HCT116 (cell line): ENCODE measurements at regions not wholly inside any gene's neighbourhood (a gene's known extent, or its start where the extent isn't known, plus 50 kb on each side); places are given as distances from the start of the nearest gene placed in this dataset.

Experiments used
- ATAC-seq: fragments of 200-7000 bp; cut with Tn5 transposase; 2 replicates; pipeline ENCODE4 v1.9.1; 2020; ENCODE audit warnings: mild to moderate bottlenecking, moderate library complexity
- BruUV-seq: library from RNA; stranded (reverse); fragments of 400-500 nt; replicated peaks from 2 replicates; lab custom pipeline; 2021; lab: Mats Ljungman, UMichigan
- CTCF ChIA-PET: fragments of 300-600 bp; sonication (Branson Sonifier 250); formaldehyde crosslinking; loops from one replicate; lab custom pipeline; 2021; ENCODE audit warnings: antibody characterized with exemption; lab: Charles Lee
- POLR2A ChIA-PET: fragments of 300-600, 350-600 bp; sonication (Branson Sonifier 250); formaldehyde crosslinking; loops from one replicate; lab custom pipeline; 2021; ENCODE audit warnings: antibody characterized with exemption; lab: Charles Lee
- RAD21 ChIA-PET, 2 experiments: fragments of 300-600 bp; sonication (Branson Sonifier 250); formaldehyde crosslinking; loops; one replicate each; lab custom pipeline; 2023; ENCODE audit warnings: low total read pairs in 2 of 2; ENCODE audit not compliant: uncharacterized antibody in 2 of 2, unreplicated experiment in 2 of 2, low non-redundant PET in 1 of 2; lab: Charles Lee
- DNase-seq: peaks from one replicate; pipeline ENCODE4 v3.0.0-alpha.2; 2010; ENCODE audit warnings: low read depth, low spot score
- H2AFZ ChIP-seq: fragments of 200-600 bp; shearing (Covaris generic), sonication (generic); 2 replicates; pipeline ENCODE4 v1.6.1; 2017; ENCODE audit warnings: low read depth, mixed run types, mixed read lengths, antibody characterized with exemption, low read length; ENCODE audit not compliant: poor library complexity, severe bottlenecking
- H3K27ac ChIP-seq: 2 replicates; pipeline ENCODE4 v1.5.1; 2012; ENCODE audit warnings: low read depth, low read length
- H3K27me3 ChIP-seq: fragments of 200-600 bp; sonication (generic); 2 replicates; pipeline ENCODE4 v1.6.1; 2016; ENCODE audit warnings: mixed run types, low read length, mixed read lengths; ENCODE audit not compliant: insufficient read depth
- H3K36me3 ChIP-seq, 2 experiments: fragments of 200-500 bp in 1 of 2; fragments of 200-600 bp in 1 of 2; sonication (Bioruptor generic) in 1 of 2; sonication (generic) in 1 of 2; 2 replicates each; pipeline versions ENCODE4 v1.5.1 to v1.6.1; 2014 to 2016; ENCODE audit warnings: low read length in 2 of 2, inconsistent platforms in 1 of 2, mixed read lengths in 1 of 2, mixed run types in 1 of 2; ENCODE audit not compliant: insufficient read depth in 2 of 2, control insufficient read depth in 1 of 2
- H3K4me1 ChIP-seq, 2 experiments: fragments of 200-600 bp in 1 of 2; sonication (generic) in 1 of 2; 2 replicates each; pipeline versions ENCODE4 v1.5.1 to v1.6.1; 2012 to 2017; ENCODE audit warnings: low read length in 2 of 2, inconsistent platforms in 1 of 2, mild to moderate bottlenecking in 1 of 2, mixed read lengths in 1 of 2, mixed run types in 1 of 2, moderate library complexity in 1 of 2; ENCODE audit not compliant: insufficient read depth in 2 of 2, control insufficient read depth in 1 of 2
- H3K4me2 ChIP-seq: fragments of 200-600 bp; sonication (generic); 2 replicates; pipeline ENCODE4 v1.6.1; 2017; ENCODE audit warnings: mixed run types, low read length, mixed read lengths
- H3K4me3 ChIP-seq, 2 experiments: fragments of 200-600 bp in 1 of 2; sonication (generic) in 1 of 2; replicated peaks in 1 of 2; 2 replicates each; pipeline ENCODE4 v1.5.1; 2011 to 2016; ENCODE audit warnings: low read length in 2 of 2, control low read depth in 1 of 2, low read depth in 1 of 2, mild to moderate bottlenecking in 1 of 2, mixed read lengths in 1 of 2, mixed run types in 1 of 2
- H3K79me2 ChIP-seq: fragments of 200-600 bp; sonication (generic); 2 replicates; pipeline ENCODE4 v1.6.1; 2017; ENCODE audit warnings: mild to moderate bottlenecking, mixed run types, low read length, moderate library complexity, mixed read lengths; ENCODE audit not compliant: insufficient read depth
- H3K9ac ChIP-seq: fragments of 200-600 bp; sonication (generic); 2 replicates; pipeline ENCODE4 v1.6.1; 2016; ENCODE audit warnings: low read length, mixed read lengths
- H3K9me2 ChIP-seq: fragments of 200-600 bp; sonication (generic), shearing (Covaris generic); 2 replicates; pipeline ENCODE4 v1.6.1; 2017; ENCODE audit warnings: mixed run types, mild to moderate bottlenecking, moderate library complexity; ENCODE audit not compliant: insufficient read depth
- H3K9me3 ChIP-seq, 2 experiments: fragments of 200-500 bp in 1 of 2; fragments of 200-600 bp in 1 of 2; sonication (Bioruptor generic) in 1 of 2; sonication (generic) in 1 of 2; 2 replicates each; pipeline ENCODE4 v1.6.1; 2014 to 2017; ENCODE audit warnings: low read length in 2 of 2, mixed read lengths in 2 of 2, inconsistent platforms in 1 of 2, low read depth in 1 of 2, mild to moderate bottlenecking in 1 of 2, mixed run types in 1 of 2, moderate library complexity in 1 of 2; ENCODE audit not compliant: control insufficient read depth in 1 of 2, insufficient read depth in 1 of 2
- H4K20me1 ChIP-seq: fragments of 200-600 bp; sonication (generic), shearing (Covaris generic); 2 replicates; pipeline ENCODE4 v1.6.1; 2017; ENCODE audit warnings: mixed run types, mild to moderate bottlenecking, moderate library complexity; ENCODE audit not compliant: insufficient read depth
- EGR1 ChIP-seq: IDR thresholded peaks from 2 replicates; pipeline ENCODE4 v1.6.1; 2012; ENCODE audit warnings: low read depth
- EZH2 ChIP-seq: fragments of 200-600 bp; sonication (generic); IDR thresholded peaks from 2 replicates; pipeline ENCODE4 v1.6.1; 2017; ENCODE audit warnings: antibody characterized with exemption, mixed run types
- FOSL1 ChIP-seq: IDR thresholded peaks from 2 replicates; pipeline ENCODE4 v1.6.1; 2012; ENCODE audit warnings: low read depth
- JUND ChIP-seq: IDR thresholded peaks from 2 replicates; pipeline ENCODE4 v1.6.1; 2012
- POLR2A ChIP-seq: IDR thresholded peaks from 2 replicates; pipeline ENCODE4 v1.7.0; 2011; ENCODE audit warnings: borderline replicate concordance; ENCODE audit not compliant: insufficient read depth, insufficient read length; ENCODE audit errors: extremely low read depth
- POLR2AphosphoS5 ChIP-seq: IDR thresholded peaks from 2 replicates; pipeline ENCODE4 v1.6.1; 2011; ENCODE audit warnings: mild to moderate bottlenecking, low read depth, low read length, moderate library complexity
- SP1 ChIP-seq: IDR thresholded peaks from 2 replicates; pipeline ENCODE4 v1.6.1; 2012; ENCODE audit warnings: low read depth
- ZFX ChIP-seq: fragments of 450-650 bp; IDR thresholded peaks from 2 replicates; pipeline ENCODE4 v1.6.1; 2017
- ZNF274 ChIP-seq: fragments of 200-500 bp; sonication (Bioruptor generic); IDR thresholded peaks from 2 replicates; pipeline ENCODE4 v1.6.1; 2014; ENCODE audit warnings: mild to moderate bottlenecking, low read depth, low read length, inconsistent platforms
- intact Hi-C: fragments of 100-400 bp; cut with micrococcal nuclease; formaldehyde crosslinking; loops from 2 replicates; pipeline ENCODE4 v1.10.0; 2022
- TF ChIP-seq, protein P1 (sequence below): IDR thresholded peaks from 2 replicates; pipeline ENCODE4 v1.6.1; 2012

DNA sequence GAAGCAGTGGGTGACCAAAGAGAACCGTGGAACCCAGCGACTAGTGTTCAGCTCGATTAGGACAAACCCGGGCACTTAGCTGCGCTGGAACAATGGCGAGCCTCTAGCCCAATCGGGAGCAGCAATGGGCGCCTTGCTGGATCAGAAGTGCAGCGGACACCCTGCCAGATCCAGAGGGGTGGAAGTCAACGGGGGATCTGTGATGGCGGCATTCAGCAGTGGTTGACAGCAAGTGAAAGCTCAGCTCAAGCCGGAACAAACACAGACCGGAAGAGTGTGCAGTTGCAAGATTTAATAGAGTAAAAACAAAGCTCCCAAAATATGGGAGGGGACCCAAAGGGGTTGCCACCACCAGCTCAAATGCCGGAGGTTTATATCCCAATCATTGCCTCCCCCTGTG lies 478.7 kb upstream of the REG3G start:
- Histone ChIP-seq H3K4me3 (no peak overlapping the region), H2AFZ (no peak overlapping the region), H3K27me3 (no peaks in the 10 kb centered on the region), H3K4me1 (no peaks in the 10 kb centered on the region), H3K27ac (no peak overlapping the region), H3K9me2 (no peaks in the 10 kb centered on the region), H3K36me3 (no peaks in the 10 kb centered on the region), H3K4me2 (no peak overlapping the region), H3K9ac (no peak overlapping the region), H3K9me3 (peaks cover 10 to 16% of the 10 kb centered on the region in 2 experiments; a peak in 3 of 4 replicates), H4K20me1 (no peaks in the 10 kb centered on the region)
- ChIA-PET POLR2A (no interaction called here), RAD21 (no interaction called here), CTCF (no interaction called here)
- ATAC-seq = no peak
- no TSS peak for BruUV-seq
- no peak for DNase-seq
- TF ChIP-seq JUND (no peak), EZH2 (no peak), ZNF274 (no peak), ZFX (no peak), POLR2A (no peak), SP1 (no peak), FOSL1 (no peak), EGR1 (no peak)
- TF ChIP-seq, protein P1, sequence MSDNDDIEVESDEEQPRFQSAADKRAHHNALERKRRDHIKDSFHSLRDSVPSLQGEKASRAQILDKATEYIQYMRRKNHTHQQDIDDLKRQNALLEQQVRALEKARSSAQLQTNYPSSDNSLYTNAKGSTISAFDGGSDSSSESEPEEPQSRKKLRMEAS = no peak
- TF ChIP-seq, all 23 proteins: peak for 0
- no peaks in the 10 kb centered on the region for H3K79me2 ChIP-seq
- intact Hi-C loops = no loop called here

GRCh38 chr2:78549766-78550165 lies 475.7 kb upstream of the REG3G start:
- DNase-seq (no peak), ATAC-seq (no peak)
- Histone ChIP-seq H3K79me2 (no peaks in the 10 kb centered on the region), H2AFZ (no peak overlapping the region), H3K27me3 (no peaks in the 10 kb centered on the region), H3K9ac (no peak overlapping the region), H3K9me2 (no peaks in the 10 kb centered on the region), H3K4me1 (no peaks in the 10 kb centered on the region), H3K27ac (no peak overlapping the region), H3K4me3 (no peak overlapping the region), H4K20me1 (no peaks in the 10 kb centered on the region), H3K9me3 (peaks cover 14 to 20% of the 10 kb centered on the region in 2 experiments), H3K4me2 (no peak overlapping the region), H3K36me3 (no peaks in the 10 kb centered on the region)
- CTCF ChIA-PET = no interaction called here
- RAD21 ChIA-PET = no interaction called here
- intact Hi-C loops = no loop called here
- no peak for TF ChIP-seq POLR2AphosphoS5
- BruUV-seq = no TSS peak
- POLR2A ChIA-PET = no interaction called here
